ENCODE measurements at regions not wholly inside any gene's neighbourhood (a gene's known extent, or its start where the extent isn't known, plus 50 kb on each side); places are given as distances from the start of the nearest gene placed in this dataset.

DNA sequence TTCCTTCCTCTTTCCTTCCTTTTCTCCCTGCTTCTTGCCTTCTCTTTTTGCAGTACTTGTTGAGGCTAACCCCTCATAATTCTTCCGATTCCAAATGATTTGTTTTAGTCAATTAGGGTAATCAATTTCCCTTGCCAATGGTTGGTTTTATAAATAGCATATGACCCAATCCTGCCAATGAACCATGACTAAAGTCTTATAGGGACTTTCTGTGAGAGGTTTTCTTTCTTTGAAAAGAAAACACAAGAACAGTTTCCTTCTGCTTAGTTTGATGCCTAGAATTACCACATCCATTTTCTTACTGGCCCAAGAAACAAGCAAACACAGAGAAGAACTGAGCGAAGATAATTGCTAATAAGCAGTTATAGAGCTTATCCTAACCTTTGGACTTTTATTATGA is 292.5 kb upstream of the SATB1 start:
- Histone ChIP-seq H3K27me3 (no peaks in the 10 kb centered on the region), H3K9me3 (no peaks in the 10 kb centered on the region), H3K4me3 (no peak overlapping the region), H3K4me1 (peaks cover 4% of the 10 kb centered on the region), H3K27ac (no peak overlapping the region), H3K36me3 (no peaks in the 10 kb centered on the region)
- TF ChIP-seq CTCF (IDR thresholded peaks at IDR 0.05) (no peak), POLR2A (IDR thresholded peaks at IDR 0.05) (no peak), POLR2AphosphoS5 (IDR thresholded peaks at IDR 0.05) (no peak), EP300 (IDR thresholded peaks at IDR 0.05) (no peak)
- 77% methylated on average over 2 of the region's 2 CpGs for WGBS
- no peak for DNase-seq (ENCODE audit: low spot score in 2 of 2)

DNA sequence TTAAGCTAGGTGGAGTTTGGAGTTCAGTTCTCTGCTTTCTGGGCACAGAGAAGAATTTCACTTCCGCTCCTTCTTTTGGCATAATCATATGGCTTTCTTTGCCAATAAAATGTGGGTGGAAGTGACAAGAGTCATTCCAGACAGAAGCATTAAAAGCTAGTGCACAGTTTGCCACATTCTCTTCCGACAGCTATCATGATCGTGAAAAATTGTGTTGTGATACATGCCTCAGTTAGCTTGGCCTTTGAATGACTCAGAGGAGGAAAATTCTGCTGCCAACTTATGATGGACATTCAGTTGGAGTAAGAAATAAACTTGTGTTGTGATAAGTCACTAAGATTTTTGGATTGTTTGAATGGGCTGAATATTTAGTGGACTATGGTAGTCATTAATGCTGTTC is 291.7 kb upstream of the SATB1 start:
- Histone ChIP-seq H3K27me3 (no peaks in the 10 kb centered on the region), H3K9me3 (no peaks in the 10 kb centered on the region), H3K36me3 (no peaks in the 10 kb centered on the region), H3K4me1 (peaks cover 4% of the 10 kb centered on the region), H3K4me3 (no peak overlapping the region), H3K27ac (no peak overlapping the region)
- 35% methylated on average over 3 of the region's 3 CpGs for WGBS
- no peak for TF ChIP-seq EP300 (IDR thresholded peaks at IDR 0.05)
- TF ChIP-seq POLR2AphosphoS5 (IDR thresholded peaks at IDR 0.05), result no peak
- TF ChIP-seq CTCF (IDR thresholded peaks at IDR 0.05), result no peak
- no peak for TF ChIP-seq POLR2A (IDR thresholded peaks at IDR 0.05)
- DNase-seq (ENCODE audit: low spot score in 2 of 2), result no peak

- TF ChIP-seq CTCF (IDR thresholded peaks at IDR 0.05) (no peak), EP300 (IDR thresholded peaks at IDR 0.05) (no peak), POLR2A (IDR thresholded peaks at IDR 0.05) (no peak), POLR2AphosphoS5 (IDR thresholded peaks at IDR 0.05) (no peak)
- Histone ChIP-seq H3K36me3 (no peaks in the 10 kb centered on the region), H3K4me3 (no peak overlapping the region), H3K27ac (no peak overlapping the region), H3K9me3 (no peaks in the 10 kb centered on the region), H3K4me1 (peaks cover 4% of the 10 kb centered on the region), H3K27me3 (no peaks in the 10 kb centered on the region)
- WGBS, result 88% methylated on average over 2 of the region's 2 CpGs
- no peak for DNase-seq (ENCODE audit: low spot score in 2 of 2)
These were observed 291.0 kb upstream of the SATB1 start for GRCh38 chr3:18716101-18716500.

GRCh38 chr3:18715208-18715607 is 290.1 kb upstream of the SATB1 start:
- H3K27ac ChIP-seq, result no peak overlapping the region
- no peak overlapping the region for H3K4me3 ChIP-seq
- TF ChIP-seq POLR2A (IDR thresholded peaks at IDR 0.05), result no peak
- no peak for TF ChIP-seq POLR2AphosphoS5 (IDR thresholded peaks at IDR 0.05)
- no peak for TF ChIP-seq EP300 (IDR thresholded peaks at IDR 0.05)
- no peak for TF ChIP-seq CTCF (IDR thresholded peaks at IDR 0.05)
- no peak for DNase-seq (ENCODE audit: low spot score in 2 of 2)
- H3K27me3 ChIP-seq, result no peaks in the 10 kb centered on the region
- H3K9me3 ChIP-seq, result no peaks in the 10 kb centered on the region
- H3K36me3 ChIP-seq, result no peaks in the 10 kb centered on the region
- H3K4me1 ChIP-seq, result peaks cover 4% of the 10 kb centered on the region

- H3K4me1 ChIP-seq, result peaks cover 4% of the 10 kb centered on the region
- DNase-seq (ENCODE audit: low spot score in 2 of 2), result no peak
- H3K27ac ChIP-seq, result no peak overlapping the region
- no peak for TF ChIP-seq POLR2AphosphoS5 (IDR thresholded peaks at IDR 0.05)
- TF ChIP-seq CTCF (IDR thresholded peaks at IDR 0.05), result no peak
- TF ChIP-seq POLR2A (IDR thresholded peaks at IDR 0.05), result no peak
- TF ChIP-seq EP300 (IDR thresholded peaks at IDR 0.05), result no peak
- H3K9me3 ChIP-seq, result no peaks in the 10 kb centered on the region
- H3K27me3 ChIP-seq, result no peaks in the 10 kb centered on the region
- WGBS, result 96% methylated on average over 2 of the region's 2 CpGs
- H3K4me3 ChIP-seq, result no peak overlapping the region
- H3K36me3 ChIP-seq, result no peaks in the 10 kb centered on the region
These were observed 288.4 kb upstream of the SATB1 start for GRCh38 chr3:18713577-18713951.

Data from suprapubic skin (tissue), 4 donors.